Upper lobe of right lung (tissue), 1 donor: ENCODE measurements at regions not wholly inside any gene's neighbourhood (a gene's known extent, or its start where the extent isn't known, plus 50 kb on each side); places are given as distances from the start of the nearest gene placed in this dataset.
"Not testable (repeated sequence)": the region's sequence is repeated elsewhere in the genome, so short reads cannot be mapped to it uniquely, and the experiment has no call there.

Experiments used
- ATAC-seq: fragments of 200-7000 bp; cut with Tn5 transposase; one replicate; pipeline ENCODE4 v1.9.1; 2020; ENCODE audit warnings: mild to moderate bottlenecking, moderate library complexity
- DNase-seq: peaks from one replicate; pipeline ENCODE4 v3.0.0-alpha.2; 2020
- H3K27ac ChIP-seq: fragments of 200-600 bp; one replicate; pipeline ENCODE4 v1.8.0; 2022
- H3K27me3 ChIP-seq: fragments of 200-600 bp; one replicate; pipeline ENCODE4 v1.8.0; 2022; ENCODE audit warnings: mild to moderate bottlenecking
- H3K36me3 ChIP-seq: fragments of 200-600 bp; one replicate; pipeline ENCODE4 v1.8.0; 2022
- H3K4me1 ChIP-seq: fragments of 200-600 bp; one replicate; pipeline ENCODE4 v1.8.0; 2022
- H3K4me3 ChIP-seq: fragments of 200-600 bp; one replicate; pipeline ENCODE4 v1.8.0; 2022; ENCODE audit warnings: mild to moderate bottlenecking
- H3K9me3 ChIP-seq: fragments of 200-600 bp; one replicate; pipeline ENCODE4 v1.8.0; 2022
- CTCF ChIP-seq: fragments of 200-600 bp; IDR thresholded peaks from one replicate; pipeline ENCODE4 v1.8.0; 2022; ENCODE audit warnings: antibody characterized with exemption
- intact Hi-C: fragments of 100-400 bp; cut with DNase I; formaldehyde crosslinking; loops from one replicate; pipeline ENCODE4 v1.11.0; 2022
- donor health status: DM: no; HTN: yes; CAD: no; lungs with severe emphysema.

- intact Hi-C loops, result no loop called here
- Histone ChIP-seq H3K36me3 (no peaks in the 10 kb centered on the region), H3K27me3 (no peaks in the 10 kb centered on the region), H3K4me1 (no peaks in the 10 kb centered on the region), H3K27ac (no peak overlapping the region), H3K4me3 (no peak overlapping the region), H3K9me3 (no peaks in the 10 kb centered on the region)
- DNase-seq (no peak), ATAC-seq (no peak)
- TF ChIP-seq CTCF, result no peak
These were observed 117.9 kb downstream of the HAUS1 start for GRCh38 chr18:46222093-46222492.

- H3K9me3 ChIP-seq, result no peaks in the 10 kb centered on the region
- no peak for DNase-seq
- H3K27ac ChIP-seq, result no peak overlapping the region
- no peaks in the 10 kb centered on the region for H3K27me3 ChIP-seq
- ATAC-seq, result peak; percentile 30
- H3K4me3 ChIP-seq, result no peak overlapping the region
- intact Hi-C loops, result no loop called here
- no peaks in the 10 kb centered on the region for H3K4me1 ChIP-seq
- H3K36me3 ChIP-seq, result no peaks in the 10 kb centered on the region
- TF ChIP-seq CTCF, result no peak
These were observed 118.7 kb downstream of the HAUS1 start for GRCh38 chr18:46222710-46223360.

- H3K36me3 ChIP-seq, result no peaks in the 10 kb centered on the region
- no peaks in the 10 kb centered on the region for H3K9me3 ChIP-seq
- intact Hi-C loops, result no loop called here
- TF ChIP-seq CTCF, result no peak
- H3K27me3 ChIP-seq, result no peaks in the 10 kb centered on the region
- no peaks in the 10 kb centered on the region for H3K4me1 ChIP-seq
- H3K4me3 ChIP-seq, result no peak overlapping the region
- DNase-seq (no peak), ATAC-seq (no peak)
- no peak overlapping the region for H3K27ac ChIP-seq
These were observed 120.1 kb downstream of the HAUS1 start for GRCh38 chr18:46224181-46224775.

- Histone ChIP-seq H3K9me3 (no peaks in the 10 kb centered on the region), H3K36me3 (no peaks in the 10 kb centered on the region), H3K27me3 (no peaks in the 10 kb centered on the region), H3K27ac (no peak overlapping the region), H3K4me3 (no peak overlapping the region), H3K4me1 (no peaks in the 10 kb centered on the region)
- ATAC-seq (no peak), DNase-seq (no peak)
- intact Hi-C loops, result no loop called here
- no peak for TF ChIP-seq CTCF
These were observed 122.3 kb downstream of the HAUS1 start for GRCh38 chr18:46226461-46226860.

- intact Hi-C loops, DNase-seq: not testable (repeated sequence)
These were observed 125.5 kb downstream of the HAUS1 start for GRCh38 chr18:46229641-46230040.

GRCh38 chr18:46236156-46236555 lies 132.0 kb downstream of the HAUS1 start:
- H3K9me3 ChIP-seq, result no peaks in the 10 kb centered on the region

More at GRCh38 chr18:46229641-46230040, 125.5 kb downstream of the HAUS1 start:
- H3K27me3 ChIP-seq, H3K27ac ChIP-seq, H3K4me3 ChIP-seq, ATAC-seq, H3K36me3 ChIP-seq, H3K4me1 ChIP-seq, H3K9me3 ChIP-seq: not testable (repeated sequence)

More at GRCh38 chr18:46236156-46236555, 132.0 kb downstream of the HAUS1 start:
- Histone ChIP-seq H3K36me3 (no peaks in the 10 kb centered on the region), H3K4me3 (no peak overlapping the region), H3K27me3 (no peaks in the 10 kb centered on the region), H3K27ac (no peak overlapping the region), H3K4me1 (no peaks in the 10 kb centered on the region)
- no peak for TF ChIP-seq CTCF
- DNase-seq, result no peak
- intact Hi-C loops, result no loop called here
- ATAC-seq, result no peak
